Stimulated activated CD8-positive, alpha-beta memory T cell treated with anti-CD3 and anti-CD28 coated beads, Interleukin-7, amount 100 ng/mL, for 24 hours (primary cell): ENCODE measurements at regions not wholly inside any gene's neighbourhood (a gene's known extent, or its start where the extent isn't known, plus 50 kb on each side); places are given as distances from the start of the nearest gene placed in this dataset.

Experiments
- DNase-seq: peaks from one replicate; pipeline ENCODE4 v3.0.0-alpha.2; 2020; ENCODE audit warnings: low read depth

GRCh38 chr15:46441294-46442062 is 806.6 kb downstream of the SQOR start:
- no peak for DNase-seq

- DNase-seq: no peak
Observed at GRCh38 chr15:46442184-46442583, 807.4 kb downstream of the SQOR start.

- no peak for DNase-seq
Observed at GRCh38 chr15:46442901-46443590, 808.2 kb downstream of the SQOR start.

DNA sequence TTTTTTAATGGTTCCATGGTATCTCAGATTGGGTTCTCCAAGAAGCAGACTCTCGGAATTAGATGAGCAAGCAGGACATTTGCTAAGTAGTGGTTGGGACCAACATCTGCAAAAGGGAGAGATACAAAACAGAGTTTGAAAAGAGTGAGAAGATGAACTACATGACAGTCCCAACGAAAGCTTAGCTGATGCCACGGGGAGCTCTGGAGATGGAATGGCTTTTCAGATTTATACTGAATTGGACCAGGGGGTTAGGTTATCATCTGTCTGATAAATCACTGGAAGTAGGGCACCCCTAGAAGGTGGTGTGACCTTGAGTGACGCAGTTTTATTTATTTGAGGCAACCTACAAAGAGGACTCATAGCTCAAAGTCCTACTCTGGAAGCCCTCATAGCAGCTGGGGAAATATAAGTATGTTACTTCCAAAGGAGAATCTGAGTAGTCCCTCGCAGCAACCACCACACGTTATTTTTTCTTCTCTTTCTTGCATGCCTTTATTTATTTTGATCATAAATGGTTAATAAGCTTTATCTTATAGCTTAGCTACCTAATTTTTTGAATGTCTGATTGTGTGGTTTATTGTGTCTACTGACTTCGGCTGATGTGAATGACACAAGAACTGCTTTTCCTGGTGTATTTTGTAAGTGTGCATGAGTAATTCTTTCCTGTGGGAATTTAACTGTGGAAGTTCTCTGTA is 815.4 kb downstream of the SQOR start:
- DNase-seq: no peak

GRCh38 chr15:46450810-46451182 is 816.0 kb downstream of the SQOR start:
- DNase-seq: no peak

DNA sequence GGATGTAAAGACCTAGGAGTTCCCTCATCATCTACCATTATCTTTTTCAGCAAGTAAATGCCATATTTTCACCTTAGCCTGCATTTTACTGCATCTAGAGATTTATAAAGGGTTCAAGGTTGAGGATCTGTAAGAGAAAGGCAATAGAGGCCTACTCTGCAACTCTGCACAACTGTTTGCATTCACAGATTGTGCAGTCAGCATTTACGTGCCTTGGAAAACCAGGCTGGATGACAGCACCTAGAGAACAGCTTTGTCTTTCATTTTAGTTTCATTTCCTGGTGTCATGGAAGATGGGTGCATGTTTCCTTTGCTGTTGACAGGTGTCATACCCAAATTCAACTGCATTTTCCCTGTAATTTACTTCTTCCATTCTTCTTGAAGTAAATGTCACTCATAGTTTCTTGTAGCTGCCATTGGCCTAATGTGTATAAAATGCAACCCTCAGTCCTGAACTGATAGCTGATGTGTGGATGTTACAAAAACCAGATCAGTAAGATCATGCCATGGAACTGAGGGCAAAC is 817.5 kb downstream of the SQOR start:
- no peak for DNase-seq

GRCh38 chr15:46456456-46456855 is 821.6 kb downstream of the SQOR start:
- no peak for DNase-seq

- no peak for DNase-seq
Observed at GRCh38 chr15:46460431-46461094, 825.7 kb downstream of the SQOR start.

DNA sequence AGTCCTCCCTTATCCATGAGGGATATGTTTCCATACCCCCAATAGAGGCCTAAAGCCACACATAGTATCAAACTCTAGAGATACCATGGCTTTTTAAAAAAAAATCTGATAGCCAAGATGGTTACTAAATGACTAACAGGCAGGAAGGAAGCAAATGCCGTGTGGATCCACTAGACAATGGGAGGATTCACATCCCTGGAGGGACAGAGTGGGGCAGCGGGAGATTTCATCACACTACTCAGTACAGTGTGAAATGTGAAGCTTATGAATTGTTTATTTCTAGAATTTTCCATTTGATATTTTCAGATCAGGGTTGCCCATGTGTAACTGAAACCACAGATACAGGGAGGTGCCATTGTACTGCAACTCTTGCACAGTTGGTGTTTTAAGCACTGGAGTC is 826.6 kb downstream of the SQOR start:
- no peak for DNase-seq

- DNase-seq: no peak
Observed at GRCh38 chr15:46467041-46467440, 832.2 kb downstream of the SQOR start.

DNA sequence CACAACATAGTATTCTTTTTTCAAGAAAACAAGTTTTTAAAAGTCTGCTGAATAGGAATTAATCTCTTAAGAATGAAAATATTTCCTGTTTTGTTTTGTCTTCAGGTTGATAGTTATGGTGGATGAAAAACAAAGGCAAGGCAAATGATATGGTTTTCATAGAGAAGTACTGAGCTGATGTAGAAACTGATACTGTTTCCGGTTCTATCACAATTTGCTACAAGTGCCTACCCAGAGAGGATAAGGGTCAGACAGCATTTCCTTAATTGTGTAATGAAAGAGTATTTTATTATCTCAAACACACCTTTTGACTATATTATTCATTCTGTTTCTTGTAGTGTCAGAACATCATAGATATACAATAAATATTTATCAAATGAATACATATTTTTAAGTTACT is 836.3 kb downstream of the SQOR start:
- DNase-seq: no peak

DNA sequence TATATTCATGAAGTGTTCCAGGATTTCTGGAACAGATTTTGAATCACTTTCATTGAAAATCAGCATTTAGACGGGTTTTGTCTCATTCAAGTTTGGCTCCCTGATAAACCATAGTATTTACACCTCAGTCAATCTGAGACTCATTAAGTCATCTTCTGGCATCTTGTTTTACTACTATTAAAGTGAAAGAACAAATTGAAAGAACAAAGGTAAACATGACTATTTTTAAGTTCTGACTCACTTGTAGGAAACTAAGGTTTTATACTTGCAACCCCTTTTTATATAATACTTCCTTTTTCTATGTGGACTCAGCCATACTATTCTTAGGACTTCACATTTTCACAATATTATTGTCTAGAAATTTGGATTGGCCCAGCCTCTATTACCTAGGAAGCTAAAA is 854.4 kb downstream of the SQOR start:
- no peak for DNase-seq

DNA sequence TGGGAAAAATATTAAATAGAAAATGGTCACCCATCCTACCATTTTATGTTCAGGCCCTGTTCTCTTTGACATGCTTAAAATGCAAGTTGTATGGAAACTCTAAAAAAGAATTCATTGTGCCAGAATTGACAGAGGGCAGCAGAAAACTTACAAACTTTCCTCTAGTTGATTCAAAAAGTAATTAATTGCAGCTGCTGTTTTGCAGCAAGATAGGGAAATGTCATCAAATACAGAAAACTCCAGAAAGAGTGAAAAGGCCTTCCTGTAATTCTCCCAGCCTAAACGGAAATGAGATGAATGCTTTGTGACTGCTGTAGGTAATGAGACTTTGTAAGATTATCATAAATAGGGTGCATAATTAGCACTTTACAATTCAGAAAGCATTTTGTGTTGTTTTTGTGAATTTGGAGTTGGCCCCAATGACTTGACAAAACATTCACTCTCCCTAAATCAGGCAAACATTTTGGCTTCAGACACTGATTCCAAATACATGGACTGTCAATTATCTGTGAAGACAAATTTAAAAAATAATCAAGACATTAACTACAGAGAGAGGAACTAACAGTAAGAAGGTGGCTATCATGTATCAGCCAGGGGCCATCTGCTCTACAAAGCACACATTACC is 861.8 kb downstream of the SQOR start:
- no peak for DNase-seq

GRCh38 chr15:46502667-46503066 is 867.8 kb downstream of the SQOR start:
- DNase-seq: no peak

- no peak for DNase-seq
Observed at GRCh38 chr15:46518381-46518780, 883.6 kb downstream of the SQOR start.

DNA sequence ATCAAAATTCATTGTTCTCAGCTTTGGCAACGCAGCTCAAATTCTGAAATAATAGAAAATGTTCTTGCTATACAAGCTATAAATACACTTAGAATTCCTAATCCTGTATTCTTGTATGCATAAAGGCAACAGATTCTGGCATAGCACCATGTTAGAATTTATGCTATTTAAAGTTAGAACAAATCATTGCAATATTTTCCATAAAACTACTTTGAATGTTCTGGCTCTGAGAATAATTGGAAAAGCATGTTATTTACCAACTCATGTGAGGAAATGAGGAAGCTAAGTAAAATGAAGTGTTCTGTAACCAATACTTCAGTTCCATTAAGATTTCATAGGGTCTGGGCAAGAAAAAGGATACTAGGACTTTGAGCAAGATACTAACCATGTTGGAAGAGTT is 888.9 kb downstream of the SQOR start:
- DNase-seq: no peak

DNA sequence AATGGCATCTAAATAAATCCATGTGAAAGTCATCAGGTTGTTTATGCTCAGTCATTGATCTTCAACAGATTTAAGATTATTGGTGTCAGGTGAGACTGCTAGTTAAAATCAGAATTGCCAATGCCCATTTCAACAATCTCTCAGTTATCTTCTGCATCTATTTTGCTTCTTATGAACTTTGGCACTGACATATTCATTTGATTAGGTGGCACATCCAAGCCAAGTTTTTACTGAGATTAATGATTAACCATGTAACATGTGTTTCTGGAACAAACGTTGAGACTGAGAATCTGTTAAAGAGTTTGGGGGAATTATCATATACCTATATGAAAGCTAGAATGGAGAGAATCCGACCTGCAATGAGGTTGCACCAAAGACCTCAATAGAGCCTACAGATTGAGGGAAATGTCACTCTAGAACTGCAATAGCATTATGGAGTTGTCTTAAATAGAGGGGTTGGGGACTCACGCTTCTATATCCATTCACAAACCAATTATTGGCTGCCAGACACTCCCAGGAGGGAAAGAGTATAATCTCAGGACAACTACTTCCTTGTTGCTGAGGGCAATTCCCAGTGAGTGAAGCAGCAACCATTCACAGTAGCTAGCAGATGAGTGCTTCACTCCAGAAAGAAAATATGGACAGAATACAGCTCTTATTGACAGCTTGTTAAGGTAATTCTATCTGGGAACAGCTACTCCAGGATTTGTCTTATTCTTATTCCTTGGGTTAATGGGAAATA is 891.3 kb downstream of the SQOR start:
- no peak for DNase-seq

DNA sequence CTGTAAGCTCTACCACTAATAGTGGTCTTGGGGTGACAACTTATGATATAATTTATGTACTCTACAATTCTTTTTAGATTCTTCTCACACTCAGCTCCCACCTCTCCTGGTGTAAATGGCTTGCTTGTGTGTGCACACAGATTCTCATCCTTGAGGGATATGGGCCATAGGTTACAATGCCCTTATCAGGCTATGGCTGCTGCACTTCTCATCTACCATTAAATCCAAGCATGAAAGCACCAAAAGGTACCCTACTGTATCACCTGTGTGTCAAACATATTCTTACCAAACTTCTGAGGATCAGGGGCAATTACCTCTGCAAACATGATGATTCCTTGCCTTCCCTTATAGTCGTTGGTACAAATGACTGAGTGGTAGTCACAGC is 891.9 kb downstream of the SQOR start:
- no peak for DNase-seq

DNA sequence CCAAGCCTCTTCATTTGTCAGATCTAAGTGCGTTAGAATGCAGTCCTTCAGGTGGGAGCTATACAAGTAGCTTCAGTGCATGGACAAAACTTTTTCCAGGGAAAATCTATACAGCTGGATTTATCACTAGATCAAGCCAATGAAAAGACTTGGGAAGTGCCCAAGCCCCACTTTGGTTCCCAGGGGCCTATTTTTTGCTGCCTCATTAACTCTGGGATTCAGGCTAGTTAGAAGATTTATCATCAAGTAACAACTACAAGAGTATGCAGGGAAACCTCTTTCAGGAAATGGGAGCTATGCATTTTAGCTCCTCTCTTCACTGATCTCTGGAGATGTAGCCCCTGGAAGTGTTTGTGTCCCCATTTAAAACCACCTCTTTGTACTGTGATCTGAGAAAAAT is 908.8 kb downstream of the SQOR start:
- no peak for DNase-seq

- DNase-seq: no peak
Observed at GRCh38 chr15:46548989-46549388, 914.2 kb downstream of the SQOR start.

- no peak for DNase-seq
Observed at GRCh38 chr15:46552316-46552715, 917.5 kb downstream of the SQOR start.
